ENCODE measurements at regions not wholly inside any gene's neighbourhood (a gene's known extent, or its start where the extent isn't known, plus 50 kb on each side); places are given as distances from the start of the nearest gene placed in this dataset.

DNA sequence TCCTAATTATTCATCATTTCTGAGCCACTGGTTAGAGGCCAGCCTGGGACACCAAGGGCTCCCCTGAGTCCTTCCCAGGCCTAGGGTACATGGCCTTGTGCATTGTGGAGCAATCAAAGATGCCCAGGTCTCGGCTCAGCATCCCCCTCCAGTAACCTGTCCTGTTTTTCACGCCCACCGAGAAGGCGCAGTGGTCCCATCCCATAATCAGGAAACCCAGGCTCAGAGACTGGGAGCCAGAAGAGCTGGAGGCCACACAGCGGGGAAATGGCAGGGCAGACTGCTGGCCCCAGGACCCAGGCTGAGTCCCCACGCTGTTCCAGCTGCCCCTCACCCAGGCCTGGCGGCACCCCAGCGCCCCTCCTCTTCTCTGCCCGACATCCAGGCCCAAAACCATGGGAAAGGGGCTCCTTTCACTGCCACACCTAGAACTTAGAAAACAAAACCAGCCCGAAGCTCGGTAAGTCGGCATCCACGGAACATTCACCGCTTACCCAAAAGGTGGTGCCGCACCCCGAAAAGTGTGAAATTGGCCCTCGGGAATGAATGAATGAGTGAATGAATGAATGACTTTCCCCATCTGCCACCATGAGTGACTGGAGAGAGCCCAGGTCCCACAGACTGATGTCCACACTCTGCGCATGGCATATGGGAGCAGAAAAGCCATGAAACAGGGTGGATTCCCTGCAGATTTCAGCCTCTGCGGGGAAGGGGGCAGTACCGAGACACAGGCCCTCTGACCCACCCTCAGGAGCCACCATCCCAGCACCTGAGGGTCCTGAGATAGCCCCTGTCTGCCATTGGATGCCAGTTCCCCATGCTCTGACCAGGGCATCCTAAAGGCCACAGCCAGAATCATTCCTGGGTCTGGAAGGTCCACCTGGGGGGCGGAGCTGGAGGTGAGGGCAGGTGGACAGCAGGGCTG is 132.5 kb downstream of the OLFM1 start:
- DNase-seq (ENCODE audit: low spot score) = no peak

DNA sequence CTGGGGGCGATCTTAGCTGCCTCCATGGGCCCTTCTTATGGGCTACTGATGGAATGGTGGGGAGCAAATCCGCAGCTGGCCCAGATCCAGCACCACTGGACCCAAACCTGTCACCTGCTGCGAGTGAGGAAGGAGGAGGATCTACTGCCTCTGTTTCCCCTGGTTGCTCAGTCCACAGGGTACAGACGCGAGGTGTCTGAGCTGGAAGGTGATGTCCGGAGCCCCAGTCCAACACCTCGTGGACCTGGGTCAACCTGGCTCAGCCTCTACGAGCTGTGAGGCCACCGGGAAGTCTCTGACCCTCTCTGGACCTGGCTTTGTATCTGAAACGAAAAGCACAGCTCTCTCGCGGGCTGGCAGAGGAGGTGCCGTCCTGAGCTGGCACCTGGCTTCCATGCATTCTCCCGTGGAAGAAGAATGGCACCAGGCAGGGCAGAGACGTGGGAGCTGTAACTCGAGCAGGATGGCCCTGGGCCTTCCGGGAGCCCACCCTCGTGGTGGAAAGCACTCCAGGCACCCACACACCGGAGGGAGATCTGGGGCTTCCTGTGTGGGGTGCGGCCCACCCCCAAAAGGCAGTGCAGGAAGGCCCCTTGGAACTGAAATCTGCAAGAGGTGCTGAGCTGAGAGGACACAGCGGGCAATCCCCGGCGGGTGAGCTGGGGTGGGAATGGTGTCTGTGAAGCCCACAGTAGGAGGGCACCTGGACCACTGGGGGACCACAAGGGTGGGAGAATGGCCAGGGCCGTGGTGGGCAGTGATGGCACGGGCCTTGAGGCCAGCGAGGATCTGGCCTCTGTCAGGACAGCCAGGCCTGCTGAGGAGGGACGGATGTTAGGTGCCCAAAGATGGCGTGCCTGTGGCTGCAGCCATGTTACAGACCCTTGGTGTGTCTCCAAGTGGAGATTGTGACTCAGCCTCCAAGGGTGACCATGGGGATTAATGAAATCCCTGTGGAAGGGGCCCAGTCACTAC is 133.4 kb downstream of the OLFM1 start:
- DNase-seq (ENCODE audit: low spot score) = no peak

DNA sequence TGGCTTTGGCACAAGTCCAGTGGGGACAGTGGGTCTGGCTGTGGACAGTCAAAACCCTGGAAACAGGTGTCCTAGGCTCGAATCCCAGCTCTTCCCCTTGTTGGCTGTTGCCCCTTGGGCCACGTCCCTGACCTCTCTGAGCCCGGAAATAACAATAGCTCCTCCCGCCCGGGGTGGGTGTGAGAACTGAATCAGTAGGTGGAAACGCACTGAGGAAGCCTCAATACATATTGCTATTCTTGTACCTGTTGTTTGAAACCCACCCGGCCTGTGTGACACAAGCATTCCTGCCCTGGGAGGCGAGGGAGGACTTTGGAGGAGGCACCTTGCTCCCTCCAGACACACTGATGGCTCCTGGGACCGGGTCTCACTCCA is 134.1 kb downstream of the OLFM1 start:
- no peak for DNase-seq (ENCODE audit: low spot score)

DNA sequence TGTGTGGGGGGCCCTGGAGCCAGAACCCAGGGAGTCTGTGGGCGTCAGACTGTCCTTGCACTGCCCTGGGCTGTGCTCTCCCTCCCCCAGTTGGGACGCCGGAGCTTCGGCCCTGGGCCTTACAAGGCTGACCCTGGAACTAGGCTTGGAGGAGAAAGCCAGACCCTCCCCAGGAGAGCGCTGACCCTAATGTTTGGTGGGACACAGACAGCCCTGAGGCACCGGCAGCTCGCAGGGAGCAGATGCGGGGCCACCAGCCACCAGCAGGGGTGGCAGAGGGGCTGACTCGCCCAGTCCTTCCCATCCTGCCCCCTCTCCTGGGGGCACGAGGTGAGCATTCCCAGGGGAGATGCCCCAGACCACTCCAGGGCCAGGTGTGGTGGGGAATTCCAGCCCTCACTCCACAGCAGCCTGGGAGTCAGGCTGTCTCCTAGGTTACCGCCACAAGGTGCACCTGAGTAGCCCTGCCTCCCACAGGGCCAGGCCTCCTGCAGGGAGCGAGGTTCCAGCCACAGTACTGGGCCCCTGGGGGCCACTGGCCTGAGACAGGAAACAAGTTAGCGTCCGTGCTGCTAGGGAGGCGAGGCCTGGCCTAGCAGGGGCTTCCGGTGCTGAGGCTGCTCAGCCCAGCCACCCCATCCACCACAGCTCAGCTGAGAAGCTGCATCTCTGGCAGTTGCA is 134.6 kb downstream of the OLFM1 start:
- DNase-seq (ENCODE audit: low spot score) = no peak

DNA sequence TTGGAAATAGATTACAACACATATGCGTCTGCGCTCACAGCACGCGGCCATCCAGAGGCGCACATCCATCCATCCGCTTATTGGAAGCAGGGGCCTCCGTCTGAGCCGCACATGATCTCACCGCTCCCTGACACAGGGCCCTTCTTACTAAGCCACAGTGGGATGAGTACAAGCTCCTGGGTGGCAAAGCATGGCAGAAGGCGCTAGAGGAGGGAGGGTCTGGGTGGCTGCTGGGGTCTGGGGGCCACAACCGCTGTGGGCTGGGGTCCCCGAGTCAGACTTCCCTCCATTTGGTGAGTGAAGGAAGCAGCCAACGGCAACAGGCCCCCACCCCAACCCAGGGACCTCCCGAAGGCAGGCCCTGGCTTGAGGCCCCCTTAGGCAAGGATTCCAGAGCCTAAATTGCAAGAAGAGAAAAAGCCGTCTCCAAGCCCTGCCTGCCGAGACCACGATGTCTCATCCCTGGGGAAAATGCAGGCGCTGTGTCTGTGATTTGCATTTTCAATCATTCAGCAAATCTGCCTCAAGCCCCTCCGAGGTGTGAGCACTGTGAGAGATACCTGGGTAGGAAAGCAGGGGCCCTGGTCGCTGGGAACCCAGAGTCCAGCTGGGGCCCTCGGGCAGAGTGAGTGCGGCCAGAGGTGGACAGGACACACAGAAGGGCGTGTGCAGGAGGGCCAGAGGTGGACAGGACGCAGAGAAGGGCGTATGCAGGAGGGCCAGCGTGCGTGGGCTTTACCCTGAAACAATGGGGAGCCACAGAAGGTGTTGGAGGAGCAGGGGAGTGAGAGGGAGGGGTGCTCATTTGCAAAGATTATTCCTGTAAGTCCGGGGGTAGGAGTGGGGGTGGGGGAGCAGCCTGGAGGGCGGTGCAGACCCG is 135.7 kb downstream of the OLFM1 start:
- DNase-seq (ENCODE audit: low spot score) = no peak

DNA sequence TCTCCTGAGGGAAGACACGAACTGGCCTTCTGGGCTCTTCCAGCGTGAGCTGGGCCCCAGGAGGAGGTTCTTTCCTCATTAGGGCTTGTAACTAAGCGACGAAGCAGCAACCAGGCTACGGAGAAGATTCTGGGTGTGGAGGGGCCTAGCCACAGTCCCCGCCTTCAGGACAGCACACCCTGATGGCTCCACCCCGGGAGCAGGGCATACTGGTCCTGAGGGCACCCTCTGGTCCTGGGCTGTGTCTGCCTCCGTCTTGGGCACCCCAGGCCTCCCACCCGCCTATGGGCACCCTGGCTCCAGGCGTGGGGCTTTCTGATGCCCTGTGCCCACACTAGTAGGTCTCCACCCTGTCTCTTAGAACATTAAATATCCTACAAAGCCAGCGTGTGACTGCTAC is 136.4 kb downstream of the OLFM1 start:
- DNase-seq (ENCODE audit: low spot score) = no peak

DNA sequence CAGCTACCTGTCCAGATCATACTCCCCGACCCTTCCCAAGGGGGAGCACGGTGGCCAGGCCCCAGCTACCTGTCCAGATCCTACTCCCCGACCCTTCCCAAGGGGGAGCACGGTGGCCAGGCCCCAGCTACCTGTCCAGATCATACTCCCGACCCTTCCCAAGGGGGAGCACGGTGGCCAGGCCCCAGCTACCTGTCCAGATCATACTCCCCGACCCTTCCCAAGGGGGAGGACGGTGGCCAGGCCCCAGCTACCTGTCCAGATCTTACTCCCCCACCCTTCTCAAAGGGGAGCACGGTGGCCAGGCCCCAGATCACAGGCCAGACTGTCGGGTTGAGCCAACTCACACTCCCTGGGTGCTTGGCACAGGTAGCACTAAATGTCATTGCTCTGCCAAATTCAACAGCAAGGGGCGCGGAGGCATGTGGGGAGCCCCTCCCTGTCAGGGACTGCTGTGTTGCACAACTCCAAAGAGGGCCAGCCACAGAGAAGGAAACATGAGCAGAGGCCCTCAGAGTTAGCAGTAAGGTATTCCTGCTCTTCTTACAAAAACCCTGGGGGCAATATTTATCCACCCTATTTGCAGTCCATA is 136.9 kb downstream of the OLFM1 start:
- no peak for DNase-seq (ENCODE audit: low spot score)

DNA sequence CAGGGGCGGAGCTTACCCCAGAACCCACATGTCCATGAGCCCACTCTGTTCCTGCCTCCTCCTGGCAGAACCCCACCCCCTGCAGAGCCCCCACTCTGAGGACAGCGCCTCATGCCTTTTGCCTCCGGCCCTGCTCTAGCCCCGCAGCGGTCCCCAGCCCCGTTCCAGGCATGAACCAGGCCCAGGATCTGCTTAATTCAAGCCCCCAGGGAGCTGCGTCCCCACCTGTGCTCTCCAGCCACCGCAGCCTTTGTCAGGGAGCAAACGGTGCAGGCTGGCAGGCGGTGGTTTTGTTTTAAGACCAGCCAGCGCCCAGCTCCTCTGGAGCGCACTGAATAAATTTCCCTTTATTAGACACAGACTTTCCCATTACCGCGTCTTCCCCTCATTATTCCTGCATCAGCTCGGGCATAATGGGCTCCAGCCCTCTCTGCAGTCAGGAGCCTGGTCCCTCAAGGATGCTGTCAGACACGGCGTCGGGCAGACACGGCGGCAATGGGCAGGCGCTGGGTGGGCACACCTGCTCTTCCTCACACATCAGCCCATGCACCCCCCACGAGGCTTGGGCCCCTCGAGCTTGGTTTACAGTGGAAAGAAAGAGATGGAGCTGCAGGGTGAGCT is 137.6 kb downstream of the OLFM1 start:
- DNase-seq (ENCODE audit: low spot score) = no peak

DNA sequence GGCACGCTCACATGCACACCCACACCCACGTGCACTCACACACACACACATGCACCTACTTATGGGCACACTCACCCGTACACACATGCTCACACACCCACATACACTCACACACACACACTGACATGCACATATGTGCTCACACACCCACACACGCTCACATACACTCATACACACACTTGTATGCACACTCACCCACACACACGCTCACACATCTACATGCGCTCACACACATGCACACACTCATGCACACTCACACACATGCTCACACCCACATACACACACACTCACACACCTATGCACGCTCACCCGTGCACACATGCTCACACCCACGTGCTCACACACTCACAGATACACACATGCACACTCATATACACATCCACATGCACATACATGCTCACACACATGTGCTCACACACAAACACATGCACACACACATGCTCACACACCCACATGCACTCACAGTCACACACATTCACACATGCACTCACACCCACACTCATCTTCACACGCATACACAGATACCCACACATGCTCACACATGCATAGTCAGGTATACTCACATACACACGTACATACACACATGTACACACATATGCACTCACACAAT is 138.3 kb downstream of the OLFM1 start:
- DNase-seq (ENCODE audit: low spot score) = no peak

DNA sequence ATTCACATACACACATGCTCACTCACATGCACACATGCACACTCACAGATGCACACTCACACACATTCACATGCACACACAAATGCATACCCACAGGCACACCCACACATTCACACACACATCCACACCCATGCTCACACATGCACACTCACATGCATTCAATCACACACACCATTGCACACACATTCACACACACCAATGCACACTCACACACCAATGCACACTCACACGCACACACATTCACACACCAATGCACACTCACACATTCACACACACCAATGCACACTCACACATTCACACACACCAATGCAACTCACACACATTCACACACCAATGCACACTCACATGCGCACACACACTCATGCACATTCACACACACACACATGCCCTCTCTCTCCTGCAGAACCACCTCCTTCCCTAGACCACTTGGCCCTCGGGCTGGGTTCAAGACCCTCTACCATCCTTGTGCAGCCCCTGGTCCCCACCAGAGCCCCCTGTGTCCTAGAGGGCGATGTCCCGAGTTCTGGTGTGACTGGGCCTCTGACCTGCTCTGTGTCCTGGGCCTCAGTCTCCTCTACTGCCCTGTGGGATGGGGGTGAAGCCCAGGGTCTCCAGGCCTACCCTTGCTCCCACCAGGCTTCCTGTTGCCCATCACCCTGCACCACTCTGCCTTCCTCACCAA is 139.0 kb downstream of the OLFM1 start:
- no peak for DNase-seq (ENCODE audit: low spot score)

DNA sequence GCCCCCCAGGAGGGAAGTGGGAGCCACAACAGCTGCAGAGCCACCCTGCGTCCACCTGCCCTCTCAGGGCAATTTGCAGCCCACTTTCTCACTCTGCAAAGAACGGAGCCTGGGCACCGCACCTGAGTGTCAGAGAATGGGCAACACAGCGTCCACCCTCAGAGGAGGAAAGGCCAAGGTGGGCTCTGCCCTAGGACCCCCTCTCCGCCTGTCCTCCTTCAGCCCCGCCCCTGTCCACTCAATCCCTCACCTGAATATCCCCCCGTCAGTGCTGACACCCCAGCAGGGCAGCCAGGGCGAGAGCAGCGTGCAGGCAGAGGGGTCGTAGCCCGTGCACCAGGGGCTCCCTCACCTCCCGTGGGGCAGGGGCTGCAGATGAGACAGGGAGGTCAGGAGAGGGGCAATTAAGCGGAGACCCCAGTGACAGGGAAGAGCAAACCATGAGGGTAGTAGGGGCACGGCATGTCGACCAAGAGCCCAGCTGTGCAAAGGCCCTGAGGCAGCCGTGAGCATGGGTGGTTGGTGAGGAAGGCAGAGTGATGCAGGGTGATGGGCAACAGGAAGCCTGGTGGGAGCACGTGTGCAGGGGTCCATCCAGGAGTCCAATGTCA is 140.3 kb downstream of the OLFM1 start:
- DNase-seq (ENCODE audit: low spot score) = no peak

DNA sequence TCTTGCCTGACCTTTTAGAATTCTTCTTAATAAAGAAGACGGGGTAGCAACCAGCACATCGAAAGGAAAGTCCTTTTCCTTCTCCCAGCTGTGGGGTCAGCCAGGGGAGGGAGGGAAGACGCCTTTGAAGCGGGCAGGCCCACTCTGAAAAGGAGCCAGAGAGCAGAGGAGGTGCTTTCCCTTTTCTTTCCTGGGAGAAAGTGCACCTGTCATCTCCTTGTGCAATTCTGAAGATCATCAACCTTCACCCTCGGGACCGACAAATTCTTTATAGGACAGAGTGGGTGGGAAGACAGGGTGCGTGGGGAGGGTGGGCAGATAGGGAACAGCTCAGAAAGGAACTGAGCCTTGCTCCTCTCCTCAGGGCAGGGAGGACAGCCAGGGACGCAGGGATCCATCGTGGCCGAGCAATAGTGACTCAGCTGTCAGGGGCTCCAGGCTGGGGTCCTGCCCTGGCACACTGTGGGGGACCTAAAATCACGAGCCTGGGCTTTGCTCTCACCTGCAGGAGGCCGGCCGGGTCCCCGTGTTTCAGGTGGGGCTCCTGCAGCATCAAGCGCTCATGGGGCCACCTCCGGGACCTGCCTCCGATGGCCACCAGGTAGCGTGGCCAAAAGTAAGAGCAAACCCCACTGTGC is 141.0 kb downstream of the OLFM1 start:
- no peak for DNase-seq (ENCODE audit: low spot score)

DNA sequence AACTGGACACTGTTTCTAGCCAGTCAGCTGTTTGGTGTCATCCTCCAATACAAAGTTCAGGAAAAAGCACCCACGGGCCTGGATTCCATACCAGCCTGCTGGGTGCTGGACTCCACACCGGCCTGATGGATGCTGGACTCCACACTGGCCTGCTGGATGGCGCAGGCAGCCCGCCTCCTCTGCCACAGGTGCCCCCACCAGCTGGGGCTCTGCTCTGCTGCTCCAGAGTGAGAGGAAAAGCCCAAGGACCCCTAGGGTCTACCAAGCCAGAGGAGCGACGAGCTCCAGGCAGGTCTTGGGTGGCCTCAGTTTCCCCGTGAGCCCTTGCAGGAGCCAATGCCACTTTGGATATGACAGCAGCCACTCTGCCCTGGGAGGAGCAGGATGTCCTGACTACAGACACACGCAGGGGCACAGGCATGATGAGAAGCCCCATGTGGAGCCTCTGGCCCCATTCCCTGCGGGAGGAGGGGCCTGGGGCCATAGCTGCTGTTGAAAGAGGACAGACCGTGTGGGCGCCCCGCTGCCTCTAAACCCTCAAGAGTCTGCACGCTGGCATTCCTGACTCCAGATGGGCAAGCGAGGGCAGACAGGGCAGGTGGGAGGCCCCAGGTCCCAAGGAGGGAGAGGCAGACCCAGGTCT is 141.6 kb downstream of the OLFM1 start:
- no peak for DNase-seq (ENCODE audit: low spot score)

DNA sequence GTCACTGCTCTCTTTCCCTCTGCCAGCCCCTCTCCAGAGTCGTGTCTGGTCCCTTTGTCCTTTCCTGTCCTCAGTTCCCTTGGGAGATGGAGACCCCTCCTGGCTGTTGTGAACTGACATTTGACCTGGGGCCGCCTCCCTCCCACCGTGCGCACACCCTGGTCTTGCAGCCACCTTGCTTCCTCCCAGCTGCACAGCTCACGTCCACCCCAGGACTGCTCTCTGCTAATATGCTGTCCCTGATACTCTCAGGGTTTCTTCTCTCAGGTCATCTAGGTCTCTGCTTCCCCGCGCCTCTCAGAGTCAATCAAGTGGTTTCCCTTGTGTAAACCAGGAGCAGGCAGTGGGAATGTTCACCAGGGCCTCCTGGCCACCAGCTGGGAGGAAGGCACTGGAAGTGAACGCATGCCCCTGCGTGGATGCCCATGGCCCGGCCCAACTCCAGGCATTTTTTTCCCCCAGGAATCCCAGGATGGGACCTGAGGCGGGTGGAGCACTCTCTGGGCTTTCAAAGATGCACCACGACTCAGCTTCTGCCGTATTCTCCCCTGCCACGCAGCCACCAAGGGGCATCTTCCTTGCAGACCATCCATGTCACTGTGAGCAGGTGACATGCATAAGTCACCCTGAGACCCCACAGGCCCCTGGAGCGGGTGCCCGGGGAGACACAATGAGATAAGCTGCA is 142.4 kb downstream of the OLFM1 start:
- DNase-seq (ENCODE audit: low spot score) = no peak

DNA sequence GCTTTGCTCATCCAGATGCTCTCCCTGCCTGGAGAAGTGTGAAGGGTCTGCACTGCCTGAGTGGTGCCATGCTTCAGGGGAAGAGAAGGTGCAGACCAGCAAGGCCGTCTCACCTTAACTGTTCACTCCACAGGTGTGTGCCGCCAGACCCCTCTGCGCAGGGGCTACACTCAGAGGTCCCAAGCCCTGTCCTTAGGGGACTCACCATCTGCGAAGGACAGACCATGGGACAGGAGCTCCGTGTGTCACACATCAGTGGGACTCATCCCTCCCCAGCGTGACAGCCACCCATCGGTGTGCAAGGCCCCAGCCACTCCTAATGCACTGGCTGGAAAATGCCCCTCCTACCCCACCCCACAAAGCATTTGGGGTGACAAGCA is 142.9 kb downstream of the OLFM1 start:
- no peak for DNase-seq (ENCODE audit: low spot score)

DNA sequence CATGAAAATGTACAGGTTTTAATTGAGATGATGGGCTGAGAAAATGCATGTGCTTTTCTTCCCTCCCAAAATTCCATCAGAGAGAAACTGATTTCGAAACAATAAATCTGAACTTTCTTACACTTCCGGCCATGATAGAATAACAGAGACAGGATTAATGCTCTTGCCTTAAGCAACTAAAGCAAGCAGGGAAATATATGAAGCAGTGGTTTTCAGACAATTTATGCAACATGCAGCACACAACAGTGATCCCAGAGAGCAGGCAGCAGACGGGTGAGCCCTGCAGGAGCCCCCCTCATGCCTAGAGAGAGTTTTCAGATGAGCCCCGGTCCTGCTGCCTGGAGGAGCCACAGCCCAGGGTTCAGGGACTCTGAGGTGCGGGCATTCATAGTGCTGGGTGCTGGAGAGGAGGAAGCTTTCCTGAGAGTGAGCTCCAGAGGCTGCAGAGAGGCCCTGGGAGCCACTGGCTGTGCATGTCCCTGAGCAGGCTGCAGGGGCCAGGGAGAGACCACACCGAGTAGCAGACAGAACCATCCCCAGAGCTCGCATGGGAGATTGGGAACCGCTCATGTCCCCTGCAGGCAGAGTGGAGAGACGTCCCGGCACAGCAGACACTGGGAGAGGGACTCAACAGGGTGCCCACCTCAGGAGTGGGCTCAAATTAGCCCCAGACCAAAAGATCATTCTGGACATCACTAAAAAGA is 143.5 kb downstream of the OLFM1 start:
- DNase-seq (ENCODE audit: low spot score) = no peak
